Duodenal mucosa (tissue), 2 donors: ENCODE measurements at regions not wholly inside any gene's neighbourhood (a gene's known extent, or its start where the extent isn't known, plus 50 kb on each side); places are given as distances from the start of the nearest gene placed in this dataset.

Experiments
- H3K27ac ChIP-seq: one replicate; pipeline ENCODE4 v1.7.0; 2013; ENCODE audit warnings: low read depth, low read length
- H3K27me3 ChIP-seq, 2 donors: one replicate each; pipeline ENCODE4 v1.7.0; 2013; ENCODE audit warnings: low read length in 2 of 2, control low read depth in 1 of 2; ENCODE audit not compliant: insufficient read depth in 2 of 2, control insufficient read depth in 1 of 2
- H3K36me3 ChIP-seq, 2 donors: one replicate each; pipeline ENCODE4 v1.7.0; 2013; ENCODE audit warnings: low read length in 2 of 2, control low read depth in 1 of 2; ENCODE audit not compliant: insufficient read depth in 2 of 2, control insufficient read depth in 1 of 2
- H3K4me1 ChIP-seq, 2 donors: one replicate each; pipeline ENCODE4 v1.7.0; 2013; ENCODE audit warnings: low read length in 2 of 2, control low read depth in 1 of 2; ENCODE audit not compliant: insufficient read depth in 2 of 2, control insufficient read depth in 1 of 2
- H3K4me3 ChIP-seq, 2 donors: one replicate each; pipeline ENCODE4 v1.7.0; 2013; ENCODE audit warnings: low read length in 2 of 2, low read depth in 1 of 2
- H3K9ac ChIP-seq, 2 donors: one replicate each; pipeline ENCODE4 v1.7.0; 2013; ENCODE audit warnings: low read length in 2 of 2, low read depth in 1 of 2
- H3K9me3 ChIP-seq, 2 donors: one replicate each; pipeline ENCODE4 v1.7.0; 2013; ENCODE audit warnings: low read length in 2 of 2, control low read depth in 1 of 2; ENCODE audit not compliant: control insufficient read depth in 1 of 2

GRCh38 chr12:19643635-19644034, 204.3 kb downstream of the AEBP2 start:
- Histone ChIP-seq H3K4me3 (no peak overlapping the region), H3K4me1 (no peaks in the 10 kb centered on the region), H3K9me3 (peaks cover 0 to 6% of the 10 kb centered on the region in 2 donors), H3K27ac (no peak overlapping the region), H3K27me3 (no peaks in the 10 kb centered on the region), H3K9ac (no peak overlapping the region), H3K36me3 (no peaks in the 10 kb centered on the region)

- no peaks in the 10 kb centered on the region for H3K36me3 ChIP-seq
- peaks cover 0 to 6% of the 10 kb centered on the region in 2 donors for H3K9me3 ChIP-seq
- H3K27me3 ChIP-seq, result no peaks in the 10 kb centered on the region
- H3K27ac ChIP-seq, result no peak overlapping the region
- no peak overlapping the region for H3K9ac ChIP-seq
- H3K4me3 ChIP-seq, result no peak overlapping the region
- no peaks in the 10 kb centered on the region for H3K4me1 ChIP-seq
Measured at GRCh38 chr12:19644571-19644970, 205.3 kb downstream of the AEBP2 start.

GRCh38 chr12:19645823-19646222, 206.5 kb downstream of the AEBP2 start:
- H3K27ac ChIP-seq, result no peak overlapping the region
- no peaks in the 10 kb centered on the region for H3K4me1 ChIP-seq
- no peaks in the 10 kb centered on the region for H3K36me3 ChIP-seq
- no peak overlapping the region for H3K9ac ChIP-seq
- peaks cover 0 to 6% of the 10 kb centered on the region in 2 donors for H3K9me3 ChIP-seq
- no peak overlapping the region for H3K4me3 ChIP-seq
- no peaks in the 10 kb centered on the region for H3K27me3 ChIP-seq

- Histone ChIP-seq H3K9me3 (peaks cover 0 to 6% of the 10 kb centered on the region in 2 donors), H3K36me3 (no peaks in the 10 kb centered on the region), H3K27me3 (no peaks in the 10 kb centered on the region), H3K27ac (no peak overlapping the region), H3K4me3 (no peak overlapping the region), H3K9ac (no peak overlapping the region), H3K4me1 (no peaks in the 10 kb centered on the region)
Measured at GRCh38 chr12:19646599-19646998, 207.3 kb downstream of the AEBP2 start.

- Histone ChIP-seq H3K9ac (no peak overlapping the region), H3K27ac (no peak overlapping the region), H3K4me1 (no peaks in the 10 kb centered on the region), H3K36me3 (no peaks in the 10 kb centered on the region), H3K27me3 (no peaks in the 10 kb centered on the region), H3K9me3 (peaks cover 0 to 6% of the 10 kb centered on the region in 2 donors), H3K4me3 (no peak overlapping the region)
Measured at GRCh38 chr12:19647806-19648556, 208.7 kb downstream of the AEBP2 start.

- H3K27me3 ChIP-seq, result no peaks in the 10 kb centered on the region
- H3K4me1 ChIP-seq, result no peaks in the 10 kb centered on the region
- H3K27ac ChIP-seq, result no peak overlapping the region
- H3K36me3 ChIP-seq, result no peaks in the 10 kb centered on the region
- H3K9ac ChIP-seq, result no peak overlapping the region
- peaks cover 0 to 6% of the 10 kb centered on the region in 2 donors for H3K9me3 ChIP-seq
- no peak overlapping the region for H3K4me3 ChIP-seq
Measured at GRCh38 chr12:19648591-19648990, 209.3 kb downstream of the AEBP2 start.

GRCh38 chr12:19652386-19652785, 213.1 kb downstream of the AEBP2 start:
- no peaks in the 10 kb centered on the region for H3K9me3 ChIP-seq
- H3K4me3 ChIP-seq, result no peak overlapping the region
- H3K27me3 ChIP-seq, result no peaks in the 10 kb centered on the region
- no peaks in the 10 kb centered on the region for H3K36me3 ChIP-seq
- no peaks in the 10 kb centered on the region for H3K4me1 ChIP-seq
- H3K9ac ChIP-seq, result no peak overlapping the region
- H3K27ac ChIP-seq, result no peak overlapping the region

- Histone ChIP-seq H3K9ac (no peak overlapping the region), H3K9me3 (no peaks in the 10 kb centered on the region), H3K36me3 (no peaks in the 10 kb centered on the region), H3K27me3 (no peaks in the 10 kb centered on the region), H3K27ac (no peak overlapping the region), H3K4me3 (no peak overlapping the region), H3K4me1 (no peaks in the 10 kb centered on the region)
Measured at GRCh38 chr12:19654650-19655376, 215.5 kb downstream of the AEBP2 start.

GRCh38 chr12:19657118-19657731, 217.9 kb downstream of the AEBP2 start:
- no peaks in the 10 kb centered on the region for H3K27me3 ChIP-seq
- H3K27ac ChIP-seq, result no peak overlapping the region
- no peaks in the 10 kb centered on the region for H3K36me3 ChIP-seq
- H3K9ac ChIP-seq, result no peak overlapping the region
- H3K9me3 ChIP-seq, result no peaks in the 10 kb centered on the region
- no peak overlapping the region for H3K4me3 ChIP-seq
- no peaks in the 10 kb centered on the region for H3K4me1 ChIP-seq

- H3K9me3 ChIP-seq, result no peaks in the 10 kb centered on the region
- no peaks in the 10 kb centered on the region for H3K36me3 ChIP-seq
- no peaks in the 10 kb centered on the region for H3K4me1 ChIP-seq
- no peak overlapping the region for H3K4me3 ChIP-seq
- H3K9ac ChIP-seq, result no peak overlapping the region
- H3K27ac ChIP-seq, result no peak overlapping the region
- H3K27me3 ChIP-seq, result no peaks in the 10 kb centered on the region
Measured at GRCh38 chr12:19657732-19658130, 218.4 kb downstream of the AEBP2 start.
